Fibroblast of upper back skin (primary cell): ENCODE measurements at regions not wholly inside any gene's neighbourhood (a gene's known extent, or its start where the extent isn't known, plus 50 kb on each side); places are given as distances from the start of the nearest gene placed in this dataset.
"Not testable (repeated sequence)": the region's sequence is repeated elsewhere in the genome, so short reads cannot be mapped to it uniquely, and the experiment has no call there.

ENCODE experiments used
- DNase-seq: peaks from one replicate; pipeline ENCODE4 v3.0.0-alpha.2; 2013

DNA sequence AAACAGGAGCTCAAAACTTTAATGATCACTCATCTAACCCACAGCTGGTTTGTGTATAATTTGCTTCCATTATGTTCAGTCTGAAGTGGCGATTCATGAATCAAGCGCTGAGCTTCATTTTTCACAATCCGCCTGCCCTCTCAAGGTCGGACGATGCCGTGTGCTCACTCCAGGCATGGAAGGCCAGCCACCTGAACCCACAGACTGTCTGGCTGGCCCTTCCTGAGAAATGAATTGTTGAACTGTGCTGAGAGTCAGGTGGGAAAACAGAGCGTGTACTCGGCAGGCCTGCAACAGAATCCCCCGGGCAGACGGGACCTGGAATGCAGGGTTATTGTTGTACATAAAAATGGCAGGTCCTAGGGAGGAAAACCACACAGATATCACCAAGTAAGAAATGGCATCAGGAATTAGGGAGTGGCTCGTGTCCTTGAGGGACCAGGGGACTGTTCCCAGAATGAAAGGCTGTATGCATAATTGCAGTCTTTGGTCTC lies 375.7 kb downstream of the IRX2 start:
- DNase-seq, result no peak

DNA sequence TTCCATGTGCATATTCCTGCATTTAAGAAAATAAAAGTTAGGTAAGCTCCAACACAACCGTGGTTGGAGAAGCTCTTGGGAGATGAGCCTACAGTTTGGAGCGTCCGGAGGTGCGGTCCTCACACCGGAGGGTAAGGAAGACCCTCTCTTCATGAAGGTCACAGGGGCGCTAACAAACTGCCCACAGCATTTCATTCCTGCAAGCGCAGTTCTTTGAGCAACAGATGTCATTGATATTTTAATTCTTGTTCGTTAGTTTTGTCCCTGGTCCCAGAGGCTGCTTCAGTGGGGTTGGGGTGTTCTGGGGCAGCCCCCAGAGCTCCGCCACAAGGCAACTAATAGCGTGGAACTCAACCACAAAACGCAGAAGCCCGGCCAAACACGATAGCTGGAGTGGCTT lies 376.2 kb downstream of the IRX2 start:
- DNase-seq, result no peak

DNA sequence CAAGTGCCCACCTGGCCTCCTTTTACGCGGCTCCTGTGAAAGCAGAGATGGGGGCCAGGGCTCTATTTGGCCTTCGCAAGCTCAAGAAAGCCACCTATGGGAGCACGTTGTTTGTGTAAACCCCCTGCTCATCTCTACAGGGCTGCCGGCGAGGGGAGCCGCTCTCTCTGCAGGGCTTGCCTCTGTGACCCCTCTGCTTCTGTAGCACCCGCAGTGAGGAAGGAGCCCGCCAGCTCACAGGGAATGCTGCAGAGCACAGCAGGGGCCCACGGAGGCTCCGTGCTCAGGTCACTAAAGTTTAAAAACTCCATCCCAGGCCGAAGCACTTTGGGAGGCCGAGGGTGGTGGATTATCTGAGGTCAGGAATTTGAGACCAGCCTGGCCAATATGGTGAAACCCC lies 376.8 kb downstream of the IRX2 start:
- DNase-seq, result no peak

- no peak for DNase-seq
Measured at GRCh38 chr5:2373631-2374030, 377.8 kb downstream of the IRX2 start.

GRCh38 chr5:2371419-2371710 lies 380.1 kb downstream of the IRX2 start:
- DNase-seq, result no peak

- DNase-seq, result no peak
Measured at GRCh38 chr5:2370626-2371418, 380.7 kb downstream of the IRX2 start.

DNA sequence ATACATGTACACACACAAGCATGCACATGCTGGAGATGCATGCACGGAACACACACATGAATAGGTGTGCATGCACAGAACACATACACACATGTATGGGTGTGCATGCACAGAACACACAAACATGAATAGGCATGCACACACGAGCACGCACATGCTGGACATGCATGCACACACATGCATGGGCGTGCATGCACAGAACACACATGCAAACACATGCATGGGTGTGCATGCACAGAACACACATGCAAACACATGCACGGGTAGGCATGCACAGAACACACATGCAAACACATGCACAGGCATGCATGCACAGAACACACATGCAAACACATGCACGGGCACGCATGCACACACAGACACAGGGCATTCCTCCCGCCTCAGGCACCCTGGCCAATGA lies 382.3 kb downstream of the IRX2 start:
- no peak for DNase-seq

DNA sequence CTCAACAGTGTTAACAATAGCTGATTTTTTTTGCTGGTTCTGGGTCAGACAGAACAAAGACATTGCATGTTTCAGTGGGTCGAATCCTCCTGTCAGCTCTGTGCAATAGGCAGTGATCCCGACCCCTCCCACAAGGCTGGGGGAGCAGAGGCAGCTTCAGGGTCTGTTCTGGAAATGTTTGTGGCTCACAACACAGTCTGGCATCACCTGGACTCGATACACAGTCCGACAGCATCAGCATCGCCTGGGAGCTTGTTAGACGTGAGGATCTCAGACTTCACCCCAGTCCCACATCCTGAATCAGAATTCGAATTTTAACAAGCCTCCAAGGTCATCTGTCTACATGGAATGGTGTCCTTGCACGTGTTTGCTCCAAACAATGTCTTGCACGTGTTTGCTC lies 384.7 kb downstream of the IRX2 start:
- no peak for DNase-seq

- no peak for DNase-seq
Measured at GRCh38 chr5:2357309-2357708, 394.2 kb downstream of the IRX2 start.

DNA sequence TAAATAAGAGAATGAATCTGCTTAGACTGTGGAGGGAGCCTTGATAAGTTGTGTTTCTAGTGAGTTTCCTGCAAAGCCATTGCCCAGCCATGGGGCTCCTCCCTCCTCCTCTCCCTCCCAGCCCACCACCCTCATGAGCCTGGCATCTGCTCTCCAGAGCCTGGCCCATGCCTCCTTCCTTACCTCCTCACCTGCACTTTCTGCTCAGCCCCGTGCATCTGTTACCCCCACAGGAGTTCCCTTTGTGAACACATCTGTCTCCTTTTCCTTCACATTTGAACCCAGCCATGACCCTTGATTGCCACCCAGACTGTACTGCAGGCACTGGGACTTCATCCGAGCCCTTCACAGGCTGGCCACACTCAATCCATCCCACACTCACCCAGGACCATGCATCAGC lies 395.6 kb downstream of the IRX2 start:
- no peak for DNase-seq

GRCh38 chr5:2353871-2354440 lies 397.5 kb downstream of the IRX2 start:
- DNase-seq, result no peak

GRCh38 chr5:2353211-2353610 lies 398.3 kb downstream of the IRX2 start:
- no peak for DNase-seq

DNA sequence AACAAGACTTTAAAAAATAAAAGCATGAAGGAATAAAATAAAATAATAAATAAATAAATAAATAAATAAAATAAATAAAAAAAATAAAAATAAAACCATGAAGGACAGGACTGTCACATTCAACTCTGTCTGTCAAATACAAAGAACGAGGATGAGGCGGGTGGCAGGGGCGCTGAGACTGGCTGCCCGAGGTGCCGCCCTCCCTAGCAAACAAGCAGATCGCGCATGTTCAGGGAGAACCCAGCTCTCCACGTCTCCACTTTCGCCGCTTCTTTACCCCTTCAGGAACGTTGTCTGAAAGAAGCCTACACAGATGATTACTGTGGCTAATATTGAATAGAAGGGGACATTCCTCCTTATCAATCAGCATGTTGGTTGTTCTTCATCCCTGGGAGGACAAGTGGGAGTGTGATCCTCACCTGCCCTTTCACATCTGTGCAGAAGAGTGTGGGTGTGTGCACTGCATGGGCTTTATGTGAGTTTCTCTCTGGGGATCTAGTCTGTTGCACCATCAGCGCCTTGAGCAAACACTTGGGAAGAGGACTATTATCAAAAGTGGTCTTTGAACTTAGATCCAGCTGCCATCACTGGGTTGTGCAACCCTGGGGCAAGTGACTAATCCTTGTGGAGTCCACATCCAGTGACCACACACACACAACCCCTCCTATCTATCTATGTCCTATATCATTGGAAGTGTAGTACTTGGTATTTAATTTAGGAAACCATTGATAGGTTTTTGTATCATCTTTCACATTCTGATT lies 399.2 kb downstream of the IRX2 start:
- no peak for DNase-seq

DNA sequence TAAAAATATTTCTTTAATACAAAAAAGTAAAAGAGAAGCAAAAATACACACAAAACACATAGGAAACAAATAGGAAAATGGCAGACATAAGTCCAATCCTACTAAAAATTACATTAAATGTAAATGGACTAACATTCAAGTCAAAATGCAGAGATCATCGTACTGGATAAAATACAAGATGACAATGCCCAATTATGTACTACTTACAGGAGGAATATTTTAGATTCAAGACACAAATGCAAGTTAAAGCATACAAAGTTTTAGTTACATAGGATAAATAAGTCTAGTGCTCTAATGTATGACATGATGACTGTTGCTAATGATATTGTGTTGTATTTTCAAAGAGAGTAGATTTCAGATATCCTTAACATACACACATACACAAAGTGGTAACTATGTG lies 401.7 kb downstream of the IRX2 start:
- DNase-seq, result not testable (repeated sequence)

- DNase-seq, result no peak
Measured at GRCh38 chr5:2338686-2339085, 412.8 kb downstream of the IRX2 start.

GRCh38 chr5:2335733-2336515 lies 415.6 kb downstream of the IRX2 start:
- DNase-seq, result no peak

GRCh38 chr5:2335125-2335732 lies 416.2 kb downstream of the IRX2 start:
- no peak for DNase-seq

DNA sequence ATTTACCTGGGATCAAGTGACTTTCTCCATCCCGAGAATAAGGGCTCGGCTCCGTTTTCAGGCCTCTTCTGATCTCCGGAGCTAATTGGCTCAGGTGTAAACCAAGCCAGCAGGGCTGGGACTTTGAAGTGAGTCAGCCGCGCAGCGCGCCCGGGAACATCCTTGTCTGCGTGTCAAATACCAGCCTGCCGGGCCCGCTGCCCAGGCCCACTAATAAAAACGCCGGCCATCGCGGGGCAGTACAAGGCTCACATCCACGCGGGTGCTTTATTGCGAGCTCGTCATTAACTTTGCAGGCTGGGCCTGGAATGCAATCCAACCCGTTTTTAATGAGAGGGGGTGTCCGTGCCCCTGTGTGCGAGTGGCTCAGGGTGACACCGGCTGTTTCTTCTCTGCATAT lies 416.8 kb downstream of the IRX2 start:
- DNase-seq, result no peak

- DNase-seq, result no peak
Measured at GRCh38 chr5:2333291-2333690, 418.2 kb downstream of the IRX2 start.

- DNase-seq, result no peak
Measured at GRCh38 chr5:2332521-2332920, 419.0 kb downstream of the IRX2 start.

- DNase-seq, result no peak
Measured at GRCh38 chr5:2330325-2331130, 420.9 kb downstream of the IRX2 start.

DNA sequence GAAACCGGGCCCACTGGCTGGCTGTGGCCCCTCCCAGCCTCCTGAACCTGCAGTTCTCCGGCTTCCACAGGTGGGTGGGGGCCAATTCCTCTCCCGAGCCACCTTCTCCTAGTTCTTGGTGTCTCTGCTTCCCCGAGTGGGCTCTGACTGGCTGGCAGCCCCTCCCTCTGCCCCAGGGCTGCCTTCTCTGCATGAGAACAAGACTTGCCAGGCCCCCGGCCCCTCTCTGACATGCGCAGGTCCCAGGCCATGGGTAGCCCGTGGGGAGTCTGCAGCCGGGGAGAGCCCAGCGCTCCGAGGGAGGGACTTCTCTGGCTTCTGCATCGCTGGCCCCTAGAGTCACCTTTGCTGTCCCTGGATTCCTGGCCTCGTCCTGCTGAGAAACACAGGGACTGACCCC lies 421.7 kb downstream of the IRX2 start:
- no peak for DNase-seq
